ENCODE measurements at regions not wholly inside any gene's neighbourhood (a gene's known extent, or its start where the extent isn't known, plus 50 kb on each side); places are given as distances from the start of the nearest gene placed in this dataset.

DNA sequence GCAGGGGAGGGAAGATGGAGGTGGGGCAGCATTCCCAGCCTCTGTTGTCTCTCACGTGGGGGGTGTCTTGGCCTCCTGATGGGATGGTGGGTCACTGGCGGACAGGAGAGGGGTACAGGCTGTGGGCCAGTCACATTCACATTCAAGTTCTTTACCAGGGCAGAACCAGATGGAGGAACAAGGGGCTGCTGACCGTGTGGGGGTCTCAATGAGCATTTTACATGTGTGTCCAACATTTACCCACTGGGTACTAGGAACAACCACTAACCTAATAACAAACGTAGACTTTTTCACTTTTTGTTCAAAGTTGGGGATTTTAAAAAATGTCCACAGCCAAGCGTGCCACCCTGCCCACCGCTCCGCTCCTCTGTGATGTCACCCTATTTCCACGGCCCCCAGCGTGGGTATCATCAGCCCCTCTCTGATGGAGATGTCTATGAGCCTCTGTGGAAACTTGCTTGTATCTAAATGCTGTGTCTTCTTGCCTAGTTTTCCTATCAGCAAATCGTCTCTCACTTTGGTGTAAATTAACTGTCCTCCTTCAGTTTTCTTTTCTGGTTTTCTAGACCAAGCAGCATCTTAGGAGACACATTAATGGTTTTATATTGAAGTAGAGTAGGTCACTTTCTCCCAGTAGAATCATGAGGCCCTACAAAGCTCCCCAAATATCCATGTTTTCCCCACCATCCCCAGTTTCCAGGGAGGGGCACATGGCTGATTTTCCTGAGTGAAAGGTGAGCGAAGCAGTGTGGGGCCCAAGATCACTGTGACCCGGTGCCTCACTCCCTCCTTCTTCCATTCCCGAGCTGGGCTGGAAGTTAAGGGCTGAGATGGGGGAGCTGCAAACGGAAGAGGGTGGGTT lies 936.7 kb downstream of the BRD1 start:
- H3K27me3 ChIP-seq (replicated peaks in 1 of 4; ENCODE audit: control extremely low read depth in 1 of 4, control insufficient read depth in 3 of 4, insufficient read depth in 4 of 4, low read length in 3 of 4), result no peaks in the 10 kb centered on the region
- DNase-seq, result no peak
- no peaks in the 10 kb centered on the region for H3K36me3 ChIP-seq (replicated peaks in 1 of 2; ENCODE audit: control extremely low read depth in 1 of 2, control insufficient read depth in 1 of 2, extremely low read depth in 1 of 2, insufficient read depth in 2 of 2, low read length in 1 of 2)
- H3K27me3 Mint-ChIP-seq, result no peaks in the 10 kb centered on the region
- no peak for ATAC-seq (ENCODE audit: low read depth)
- no peak overlapping the region for H3K27ac Mint-ChIP-seq
- 92% methylated on average over 8 of the region's 14 CpGs for WGBS (ENCODE audit: insufficient coverage)
- H3K4me3 ChIP-seq (ENCODE audit: control extremely low read depth in 1 of 5, extremely low read depth in 1 of 5, insufficient read depth in 1 of 5, low read depth in 2 of 5, low read length in 4 of 5), result no peak overlapping the region
- H3K4me3 Mint-ChIP-seq, result no peak overlapping the region
- no peaks in the 10 kb centered on the region for H3K9me3 Mint-ChIP-seq (ENCODE audit: insufficient read depth)
- no peaks in the 10 kb centered on the region for H3K4me1 Mint-ChIP-seq
- H3K79me2 ChIP-seq (ENCODE audit: control insufficient read depth, insufficient read depth, low read length), result no peaks in the 10 kb centered on the region
- ChIA-PET POLR2A (no interaction called here), CTCF (no interaction called here)
- intact Hi-C loops (cut with micrococcal nuclease), result no loop called here
- no peak overlapping the region for H2AFZ ChIP-seq (ENCODE audit: insufficient read depth, low read depth, low read length, poor library complexity, severe bottlenecking)
- H3K9me3 ChIP-seq (ENCODE audit: control extremely low read depth in 1 of 3, control insufficient read depth in 2 of 3, insufficient read depth in 1 of 3, low read length in 2 of 3), result peaks cover 0 to 23% (median 0%) of the 10 kb centered on the region in 3 donors
- no peak overlapping the region for H3K9ac ChIP-seq (ENCODE audit: low read length)
- no peak overlapping the region for H3K27ac ChIP-seq (ENCODE audit: low read length in 2 of 2)
- TF ChIP-seq, protein P1, sequence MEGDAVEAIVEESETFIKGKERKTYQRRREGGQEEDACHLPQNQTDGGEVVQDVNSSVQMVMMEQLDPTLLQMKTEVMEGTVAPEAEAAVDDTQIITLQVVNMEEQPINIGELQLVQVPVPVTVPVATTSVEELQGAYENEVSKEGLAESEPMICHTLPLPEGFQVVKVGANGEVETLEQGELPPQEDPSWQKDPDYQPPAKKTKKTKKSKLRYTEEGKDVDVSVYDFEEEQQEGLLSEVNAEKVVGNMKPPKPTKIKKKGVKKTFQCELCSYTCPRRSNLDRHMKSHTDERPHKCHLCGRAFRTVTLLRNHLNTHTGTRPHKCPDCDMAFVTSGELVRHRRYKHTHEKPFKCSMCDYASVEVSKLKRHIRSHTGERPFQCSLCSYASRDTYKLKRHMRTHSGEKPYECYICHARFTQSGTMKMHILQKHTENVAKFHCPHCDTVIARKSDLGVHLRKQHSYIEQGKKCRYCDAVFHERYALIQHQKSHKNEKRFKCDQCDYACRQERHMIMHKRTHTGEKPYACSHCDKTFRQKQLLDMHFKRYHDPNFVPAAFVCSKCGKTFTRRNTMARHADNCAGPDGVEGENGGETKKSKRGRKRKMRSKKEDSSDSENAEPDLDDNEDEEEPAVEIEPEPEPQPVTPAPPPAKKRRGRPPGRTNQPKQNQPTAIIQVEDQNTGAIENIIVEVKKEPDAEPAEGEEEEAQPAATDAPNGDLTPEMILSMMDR (IDR thresholded peaks at IDR 0.05), result no peak
- no peak for TF ChIP-seq EZH2 (IDR thresholded peaks at IDR 0.05; ENCODE audit: borderline replicate concordance, insufficient read depth, low read depth, low read length, poor library complexity, severe bottlenecking)
- no peaks in the 10 kb centered on the region for H3K4me1 ChIP-seq (ENCODE audit: control insufficient read depth in 2 of 2, insufficient read depth in 2 of 2, low read length in 2 of 2)
- H3K4me2 ChIP-seq (replicated peaks; ENCODE audit: low read depth, low read length, poor library complexity, severe bottlenecking), result no peak overlapping the region
- no peaks in the 10 kb centered on the region for H4K20me1 ChIP-seq (ENCODE audit: control insufficient read depth, insufficient read depth, low read length, poor library complexity, severe bottlenecking)

DNA sequence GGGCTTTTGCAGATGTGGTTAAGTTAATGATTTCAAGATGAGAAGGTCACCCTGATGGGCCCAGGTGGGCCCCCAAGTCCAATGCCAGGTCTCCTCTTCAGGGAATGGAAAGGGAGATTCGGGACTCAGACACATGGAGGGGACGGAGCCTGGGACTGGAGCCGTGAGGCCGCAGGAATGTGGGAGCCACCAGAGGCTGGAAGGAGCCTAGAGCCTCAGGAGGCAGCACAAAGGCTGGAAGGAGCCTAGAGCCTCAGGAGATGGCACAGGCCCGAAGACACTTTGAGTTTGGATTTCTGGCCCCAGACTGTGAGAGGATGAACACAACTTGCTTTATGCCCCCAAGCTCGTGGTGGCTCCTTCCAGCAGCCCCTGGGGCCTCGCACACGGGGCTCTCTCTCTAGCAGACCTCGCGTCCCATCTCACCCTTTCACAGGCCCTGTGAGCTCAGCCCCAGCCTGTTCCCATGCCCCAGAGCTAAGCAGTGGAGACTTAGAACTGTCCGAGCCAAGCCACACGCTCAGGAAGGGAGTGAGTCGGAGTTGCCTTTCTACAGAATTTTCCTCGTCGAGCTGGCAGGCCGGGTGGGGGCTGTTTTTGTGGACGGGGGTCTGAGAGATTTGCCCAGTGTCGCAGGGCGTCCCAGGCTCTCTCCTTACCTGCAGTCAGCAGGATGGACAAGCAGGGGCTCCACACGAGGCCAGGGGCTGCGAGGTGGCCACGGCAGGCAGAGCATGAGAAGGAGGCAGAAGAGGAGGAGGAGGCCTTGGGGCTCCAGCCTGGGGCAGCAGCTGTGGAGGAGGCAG lies 937.6 kb downstream of the BRD1 start:
- no peak overlapping the region for H3K4me2 ChIP-seq (replicated peaks; ENCODE audit: low read depth, low read length, poor library complexity, severe bottlenecking)
- intact Hi-C loops (cut with micrococcal nuclease), result no loop called here
- Mint-ChIP-seq H3K27me3 (no peaks in the 10 kb centered on the region), H3K4me1 (no peaks in the 10 kb centered on the region), H3K4me3 (no peak overlapping the region), H3K27ac (no peak overlapping the region), H3K9me3 (ENCODE audit: insufficient read depth) (no peaks in the 10 kb centered on the region)
- ChIA-PET POLR2A (no interaction called here), CTCF (no interaction called here)
- H2AFZ ChIP-seq (ENCODE audit: insufficient read depth, low read depth, low read length, poor library complexity, severe bottlenecking), result no peak overlapping the region
- H3K79me2 ChIP-seq (ENCODE audit: control insufficient read depth, insufficient read depth, low read length), result no peaks in the 10 kb centered on the region
- 75% methylated on average over 21 of the region's 22 CpGs for WGBS (ENCODE audit: insufficient coverage)
- no peaks in the 10 kb centered on the region for H3K27me3 ChIP-seq (replicated peaks in 1 of 4; ENCODE audit: control extremely low read depth in 1 of 4, control insufficient read depth in 3 of 4, insufficient read depth in 4 of 4, low read length in 3 of 4)
- H3K9ac ChIP-seq (ENCODE audit: low read length), result no peak overlapping the region
- no peaks in the 10 kb centered on the region for H3K36me3 ChIP-seq (replicated peaks in 1 of 2; ENCODE audit: control extremely low read depth in 1 of 2, control insufficient read depth in 1 of 2, extremely low read depth in 1 of 2, insufficient read depth in 2 of 2, low read length in 1 of 2)
- no peak overlapping the region for H3K27ac ChIP-seq (ENCODE audit: low read length in 2 of 2)
- ATAC-seq (ENCODE audit: low read depth) (no peak), DNase-seq (no peak)
- H3K4me1 ChIP-seq (ENCODE audit: control insufficient read depth in 2 of 2, insufficient read depth in 2 of 2, low read length in 2 of 2), result no peaks in the 10 kb centered on the region
- no peak for TF ChIP-seq EZH2 (IDR thresholded peaks at IDR 0.05; ENCODE audit: borderline replicate concordance, insufficient read depth, low read depth, low read length, poor library complexity, severe bottlenecking)
- TF ChIP-seq, protein P1 (IDR thresholded peaks at IDR 0.05), result no peak
- no peak overlapping the region for H3K4me3 ChIP-seq (ENCODE audit: control extremely low read depth in 1 of 5, extremely low read depth in 1 of 5, insufficient read depth in 1 of 5, low read depth in 2 of 5, low read length in 4 of 5)
- peaks cover 0 to 29% (median 0%) of the 10 kb centered on the region in 3 donors for H3K9me3 ChIP-seq (ENCODE audit: control extremely low read depth in 1 of 3, control insufficient read depth in 2 of 3, insufficient read depth in 1 of 3, low read length in 2 of 3)
- no peaks in the 10 kb centered on the region for H4K20me1 ChIP-seq (ENCODE audit: control insufficient read depth, insufficient read depth, low read length, poor library complexity, severe bottlenecking)
